B cell (primary cell): ENCODE measurements at regions not wholly inside any gene's neighbourhood (a gene's known extent, or its start where the extent isn't known, plus 50 kb on each side); places are given as distances from the start of the nearest gene placed in this dataset.

Experiments
- ATAC-seq: fragments of 200-7000 bp; cut with Tn5 transposase; one replicate; pipeline ENCODE4 v1.10.0; 2021; ENCODE audit warnings: low read depth, mild to moderate bottlenecking, moderate number of reproducible peaks, moderate library complexity
- CTCF ChIA-PET: fragments of 350-600 bp; sonication (Branson Sonifier 250); formaldehyde crosslinking; loops from one replicate; lab custom pipeline; 2021; ENCODE audit warnings: antibody characterized with exemption, inconsistent platforms; lab: Charles Lee
- POLR2A ChIA-PET: fragments of 350-600 bp; sonication (Branson Sonifier 250); formaldehyde crosslinking; loops from one replicate; lab custom pipeline; 2021; ENCODE audit warnings: antibody characterized with exemption; lab: Charles Lee
- DNase-seq: peaks from one replicate; pipeline ENCODE4 v3.0.0; 2013
- H2AFZ ChIP-seq: 2 replicates; pipeline ENCODE4 v1.6.1; 2012; ENCODE audit warnings: mild to moderate bottlenecking, low read depth, low read length; ENCODE audit not compliant: insufficient read depth, poor library complexity, severe bottlenecking
- H3K27ac ChIP-seq, 2 donors: 1 replicate in 1 of 2; 2 replicates in 1 of 2; pipeline ENCODE4 v1.5.1; 2012 to 2013; ENCODE audit warnings: low read length in 2 of 2, mild to moderate bottlenecking in 2 of 2, moderate library complexity in 1 of 2
- H3K27me3 ChIP-seq, 4 experiments: fragments of 200-600 bp in 1 of 4; sonication (generic) in 1 of 4; replicated peaks in 1 of 4; 1 replicate in 2 of 4; 2 replicates in 2 of 4; pipeline versions ENCODE4 v1.6.1 to v1.7.0; 2013 to 2016; ENCODE audit warnings: low read length in 3 of 4, mild to moderate bottlenecking in 2 of 4, mixed read lengths in 1 of 4, moderate library complexity in 1 of 4; ENCODE audit not compliant: insufficient read depth in 4 of 4, control insufficient read depth in 3 of 4; ENCODE audit errors: control extremely low read depth in 1 of 4
- H3K36me3 ChIP-seq, 2 experiments: replicated peaks in 1 of 2; 1 replicate in 1 of 2; 2 replicates in 1 of 2; pipeline versions ENCODE4 v1.6.1 to v1.7.1; 2013; ENCODE audit warnings: low read length in 1 of 2; ENCODE audit not compliant: insufficient read depth in 2 of 2, control insufficient read depth in 1 of 2; ENCODE audit errors: control extremely low read depth in 1 of 2, extremely low read depth in 1 of 2
- H3K4me1 ChIP-seq, 2 donors: fragments of 200-600 bp in 1 of 2; sonication (generic) in 1 of 2; 1 replicate in 1 of 2; 2 replicates in 1 of 2; pipeline versions ENCODE4 v1.5.1 to v1.6.1; 2013 to 2017; ENCODE audit warnings: low read length in 2 of 2; ENCODE audit not compliant: control insufficient read depth in 2 of 2, insufficient read depth in 2 of 2
- H3K4me2 ChIP-seq: replicated peaks from 2 replicates; pipeline ENCODE3; 2012; ENCODE audit warnings: mild to moderate bottlenecking, low read depth, low read length; ENCODE audit not compliant: poor library complexity, severe bottlenecking
- H3K4me3 ChIP-seq, 5 experiments: fragments of 200-600 bp in 1 of 5; sonication (generic) in 1 of 5; 1 replicate in 3 of 5; 2 replicates in 2 of 5; pipeline versions ENCODE4 v1.5.1 to v1.7.0; 2011 to 2016; ENCODE audit warnings: low read length in 4 of 5, mild to moderate bottlenecking in 4 of 5, low read depth in 2 of 5, control low read depth in 1 of 5, moderate library complexity in 1 of 5; ENCODE audit not compliant: insufficient read depth in 1 of 5; ENCODE audit errors: control extremely low read depth in 1 of 5, extremely low read depth in 1 of 5
- H3K79me2 ChIP-seq: fragments of 200-600 bp; sonication (generic); one replicate; pipeline ENCODE4 v1.6.0; 2016; ENCODE audit warnings: low read length; ENCODE audit not compliant: control insufficient read depth, insufficient read depth
- H3K9ac ChIP-seq: fragments of 200-600 bp; sonication (generic); 2 replicates; pipeline ENCODE4 v1.6.1; 2017; ENCODE audit warnings: mild to moderate bottlenecking, low read length, moderate library complexity
- H3K9me3 ChIP-seq, 3 donors: one replicate each; pipeline versions ENCODE4 v1.6.1 to v1.7.1; 2013; ENCODE audit warnings: low read length in 2 of 3; ENCODE audit not compliant: control insufficient read depth in 2 of 3, insufficient read depth in 1 of 3; ENCODE audit errors: control extremely low read depth in 1 of 3
- H4K20me1 ChIP-seq: 2 replicates; pipeline ENCODE4 v1.6.0; 2012; ENCODE audit warnings: mild to moderate bottlenecking, low read length; ENCODE audit not compliant: insufficient read depth, control insufficient read depth, poor library complexity, severe bottlenecking
- H3K27ac Mint-ChIP-seq: one replicate; pipeline ENCODE4 v1.8.0; 2021; ENCODE audit warnings: mixed read lengths
- H3K27me3 Mint-ChIP-seq: one replicate; pipeline ENCODE4 v1.8.0; 2021; ENCODE audit warnings: mixed read lengths
- H3K4me1 Mint-ChIP-seq: one replicate; pipeline ENCODE4 v1.8.0; 2021; ENCODE audit warnings: mixed read lengths
- H3K4me3 Mint-ChIP-seq: one replicate; pipeline ENCODE4 v1.8.0; 2021; ENCODE audit warnings: mixed read lengths
- H3K9me3 Mint-ChIP-seq: one replicate; pipeline ENCODE4 v1.8.0; 2022; ENCODE audit warnings: mixed read lengths; ENCODE audit not compliant: insufficient read depth
- CTCF ChIP-seq: fragments of 200-600 bp; IDR thresholded peaks from one replicate; pipeline ENCODE4 v1.8.0; 2022; ENCODE audit warnings: antibody characterized with exemption, mild to moderate bottlenecking
- EZH2 ChIP-seq: IDR thresholded peaks from 2 replicates; pipeline ENCODE4 v1.6.1; 2012; ENCODE audit warnings: borderline replicate concordance, low read depth, mild to moderate bottlenecking, moderate library complexity, low read length; ENCODE audit not compliant: insufficient read depth, poor library complexity, severe bottlenecking
- WGBS: methylation state at CpG from one replicate; pipeline ENCODE4 v1.1.5; 2013; ENCODE audit warnings: missing lambda C conversion rate; ENCODE audit not compliant: insufficient coverage; 5-methylcytosine and 5-hydroxymethylcytosine counted together
- intact Hi-C: fragments of 100-400 bp; cut with micrococcal nuclease; formaldehyde crosslinking; loops from one replicate; pipeline ENCODE4 v1.10.0; 2022

GRCh38 chr1:181181792-181182585 is 93.5 kb downstream of the IER5 start:
- H3K27me3 ChIP-seq, result peaks cover 0 to 7% (median 2%) of the 10 kb centered on the region in 4 experiments
- ChIA-PET POLR2A (no interaction called here), CTCF (no interaction called here)
- 92% methylated on average over 9 of the region's 11 CpGs for WGBS
- H3K27ac Mint-ChIP-seq, result no peak overlapping the region
- no peaks in the 10 kb centered on the region for H3K4me1 ChIP-seq
- H2AFZ ChIP-seq, result no peak overlapping the region
- H3K27me3 Mint-ChIP-seq, result peaks cover 41% of the 10 kb centered on the region
- H4K20me1 ChIP-seq, result no peaks in the 10 kb centered on the region
- H3K79me2 ChIP-seq, result no peaks in the 10 kb centered on the region
- H3K4me3 ChIP-seq, result no peak overlapping the region
- H3K4me3 Mint-ChIP-seq, result no peak overlapping the region
- no peak for ATAC-seq
- H3K9me3 ChIP-seq, result no peaks in the 10 kb centered on the region
- no peaks in the 10 kb centered on the region for H3K36me3 ChIP-seq
- H3K4me2 ChIP-seq, result no peak overlapping the region
- DNase-seq, result no peak
- H3K4me1 Mint-ChIP-seq, result no peaks in the 10 kb centered on the region
- no peaks in the 10 kb centered on the region for H3K9me3 Mint-ChIP-seq
- H3K9ac ChIP-seq, result no peak overlapping the region
- no peak for TF ChIP-seq CTCF
- TF ChIP-seq EZH2, result no peak
- no peak overlapping the region for H3K27ac ChIP-seq
- intact Hi-C loops, result no loop called here

- peaks cover 1% of the 10 kb centered on the region for H3K4me1 Mint-ChIP-seq
- H3K9me3 ChIP-seq, result no peaks in the 10 kb centered on the region
- H3K27me3 ChIP-seq, result peaks cover 0 to 19% (median 5%) of the 10 kb centered on the region in 4 experiments
- no peak overlapping the region for H3K27ac ChIP-seq
- no peaks in the 10 kb centered on the region for H3K9me3 Mint-ChIP-seq
- ChIA-PET CTCF (no interaction called here), POLR2A (no interaction called here)
- intact Hi-C loops, result no loop called here
- TF ChIP-seq CTCF, result no peak
- TF ChIP-seq EZH2, result no peak
- 98% methylated on average over 5 of the region's 5 CpGs for WGBS
- peaks cover 2 to 3% of the 10 kb centered on the region in 2 donors for H3K4me1 ChIP-seq
- DNase-seq, result no peak
- no peak for ATAC-seq
- H2AFZ ChIP-seq, result no peak overlapping the region
- H3K4me3 Mint-ChIP-seq, result no peak overlapping the region
- no peaks in the 10 kb centered on the region for H3K79me2 ChIP-seq
- H3K4me2 ChIP-seq, result no peak overlapping the region
- peaks cover 42% of the 10 kb centered on the region for H3K27me3 Mint-ChIP-seq
- no peaks in the 10 kb centered on the region for H4K20me1 ChIP-seq
- no peaks in the 10 kb centered on the region for H3K36me3 ChIP-seq
- no peak overlapping the region for H3K9ac ChIP-seq
- H3K27ac Mint-ChIP-seq, result no peak overlapping the region
- H3K4me3 ChIP-seq, result no peak overlapping the region
Measured at GRCh38 chr1:181184621-181185020, 96.1 kb downstream of the IER5 start.
